ENCODE measurements at regions not wholly inside any gene's neighbourhood (a gene's known extent, or its start where the extent isn't known, plus 50 kb on each side); places are given as distances from the start of the nearest gene placed in this dataset.

DNA sequence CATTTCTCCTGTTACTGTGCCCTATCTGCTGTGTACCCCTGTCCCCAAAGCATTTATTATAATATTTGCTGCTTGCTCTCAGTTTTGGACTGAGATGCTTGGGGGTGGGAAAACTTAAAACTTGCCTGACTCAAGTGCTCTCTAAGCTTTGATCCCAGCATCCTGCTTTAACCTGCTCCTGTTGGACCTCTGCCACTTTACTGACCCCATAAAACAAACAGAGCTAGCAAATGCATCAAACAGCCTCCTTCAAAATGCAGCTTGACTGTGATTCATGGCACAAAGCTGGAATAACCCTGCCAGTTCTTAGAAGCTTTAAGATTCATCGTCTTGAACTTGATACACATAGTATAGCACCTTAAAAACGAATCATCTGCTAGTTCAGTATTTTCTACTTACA is 212.5 kb downstream of the DEPDC1B start (continued):
- TF ChIP-seq, protein P1, sequence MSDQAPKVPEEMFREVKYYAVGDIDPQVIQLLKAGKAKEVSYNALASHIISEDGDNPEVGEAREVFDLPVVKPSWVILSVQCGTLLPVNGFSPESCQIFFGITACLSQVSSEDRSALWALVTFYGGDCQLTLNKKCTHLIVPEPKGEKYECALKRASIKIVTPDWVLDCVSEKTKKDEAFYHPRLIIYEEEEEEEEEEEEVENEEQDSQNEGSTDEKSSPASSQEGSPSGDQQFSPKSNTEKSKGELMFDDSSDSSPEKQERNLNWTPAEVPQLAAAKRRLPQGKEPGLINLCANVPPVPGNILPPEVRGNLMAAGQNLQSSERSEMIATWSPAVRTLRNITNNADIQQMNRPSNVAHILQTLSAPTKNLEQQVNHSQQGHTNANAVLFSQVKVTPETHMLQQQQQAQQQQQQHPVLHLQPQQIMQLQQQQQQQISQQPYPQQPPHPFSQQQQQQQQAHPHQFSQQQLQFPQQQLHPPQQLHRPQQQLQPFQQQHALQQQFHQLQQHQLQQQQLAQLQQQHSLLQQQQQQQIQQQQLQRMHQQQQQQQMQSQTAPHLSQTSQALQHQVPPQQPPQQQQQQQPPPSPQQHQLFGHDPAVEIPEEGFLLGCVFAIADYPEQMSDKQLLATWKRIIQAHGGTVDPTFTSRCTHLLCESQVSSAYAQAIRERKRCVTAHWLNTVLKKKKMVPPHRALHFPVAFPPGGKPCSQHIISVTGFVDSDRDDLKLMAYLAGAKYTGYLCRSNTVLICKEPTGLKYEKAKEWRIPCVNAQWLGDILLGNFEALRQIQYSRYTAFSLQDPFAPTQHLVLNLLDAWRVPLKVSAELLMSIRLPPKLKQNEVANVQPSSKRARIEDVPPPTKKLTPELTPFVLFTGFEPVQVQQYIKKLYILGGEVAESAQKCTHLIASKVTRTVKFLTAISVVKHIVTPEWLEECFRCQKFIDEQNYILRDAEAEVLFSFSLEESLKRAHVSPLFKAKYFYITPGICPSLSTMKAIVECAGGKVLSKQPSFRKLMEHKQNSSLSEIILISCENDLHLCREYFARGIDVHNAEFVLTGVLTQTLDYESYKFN (CRISPR knock-in tag; conservative IDR thresholded peaks at IDR 0.05): peak; percentile 79
- TF ChIP-seq ESRRA (CRISPR knock-in tag; IDR thresholded peaks at IDR 0.05; ENCODE audit: low read depth) (0 out of 2 replicates have a peak, but pooled peaks have one; percentile 37), ZBTB7B (CRISPR knock-in tag; IDR thresholded peaks at IDR 0.05) (0 out of 2 replicates have a peak, but pooled peaks have one; percentile 26), RARA (CRISPR knock-in tag; IDR thresholded peaks at IDR 0.05) (peak; percentile 96), SPEN (CRISPR knock-in tag; IDR thresholded peaks at IDR 0.05; ENCODE audit: low read depth) (peak; percentile 72; the same call in 1 of the 2 replicates), MEF2D (CRISPR knock-in tag; IDR thresholded peaks at IDR 0.05) (peak; percentile 43; the same call in 1 of the 2 replicates), ZNF331 (CRISPR knock-in tag; IDR thresholded peaks at IDR 0.05) (0 out of 2 replicates have a peak, but pooled peaks have one; percentile 32), NFIC (IDR thresholded peaks at IDR 0.05; ENCODE audit: low read length) (peak; percentile 90), AGO2 (optimal IDR thresholded peaks at IDR 0.05; ENCODE audit: low read depth, low read length) (no peak), FOXA1 (IDR thresholded peaks at IDR 0.05) (no peak), FOXA1 (CRISPR knock-in tag; IDR thresholded peaks at IDR 0.05) (peak; percentile 72), NR2F6 (IDR thresholded peaks at IDR 0.05) (peak; percentile 80), NR2F6 (CRISPR knock-in tag; IDR thresholded peaks at IDR 0.05) (peak; percentile 71), NCOA2 (CRISPR knock-in tag; IDR thresholded peaks at IDR 0.05) (peak; percentile 65), ZKSCAN5 (CRISPR knock-in tag; IDR thresholded peaks at IDR 0.05) (no peak), ZNF207 (IDR thresholded peaks at IDR 0.05; ENCODE audit: borderline replicate concordance) (no peak), FOXO1 (CRISPR knock-in tag; IDR thresholded peaks at IDR 0.05) (peak; percentile 39; the same call in 1 of the 2 replicates), DMAP1 (CRISPR knock-in tag; IDR thresholded peaks at IDR 0.05) (peak; percentile 41; the same call in 1 of the 2 replicates), FOXK1 (CRISPR knock-in tag; IDR thresholded peaks at IDR 0.05; ENCODE audit: borderline replicate concordance, low read depth) (0 out of 2 replicates have a peak, but pooled peaks have one; percentile 20), MLLT10 (CRISPR knock-in tag; IDR thresholded peaks at IDR 0.05) (no peak), MTA3 (CRISPR knock-in tag; IDR thresholded peaks at IDR 0.05) (no peak)
- TF ChIP-seq, protein P2, sequence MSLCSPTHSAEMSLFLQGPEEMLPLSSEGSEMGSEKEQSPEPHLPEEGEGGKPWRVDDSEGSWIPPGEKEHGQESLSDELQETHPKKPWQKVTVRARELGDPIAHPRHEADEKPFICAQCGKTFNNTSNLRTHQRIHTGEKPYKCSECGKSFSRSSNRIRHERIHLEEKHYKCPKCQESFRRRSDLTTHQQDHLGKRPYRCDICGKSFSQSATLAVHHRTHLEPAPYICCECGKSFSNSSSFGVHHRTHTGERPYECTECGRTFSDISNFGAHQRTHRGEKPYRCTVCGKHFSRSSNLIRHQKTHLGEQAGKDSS (CRISPR knock-in tag; IDR thresholded peaks at IDR 0.05; ENCODE audit: borderline replicate concordance, low read depth): no peak; the same call in 1 of the 2 replicates
- TF ChIP-seq, protein P3, sequence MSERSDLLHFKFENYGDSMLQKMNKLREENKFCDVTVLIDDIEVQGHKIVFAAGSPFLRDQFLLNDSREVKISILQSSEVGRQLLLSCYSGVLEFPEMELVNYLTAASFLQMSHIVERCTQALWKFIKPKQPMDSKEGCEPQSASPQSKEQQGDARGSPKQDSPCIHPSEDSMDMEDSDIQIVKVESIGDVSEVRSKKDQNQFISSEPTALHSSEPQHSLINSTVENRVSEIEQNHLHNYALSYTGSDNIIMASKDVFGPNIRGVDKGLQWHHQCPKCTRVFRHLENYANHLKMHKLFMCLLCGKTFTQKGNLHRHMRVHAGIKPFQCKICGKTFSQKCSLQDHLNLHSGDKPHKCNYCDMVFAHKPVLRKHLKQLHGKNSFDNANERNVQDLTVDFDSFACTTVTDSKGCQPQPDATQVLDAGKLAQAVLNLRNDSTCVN (CRISPR knock-in tag; IDR thresholded peaks at IDR 0.05; ENCODE audit: borderline replicate concordance): no peak
- TF ChIP-seq, protein P4, sequence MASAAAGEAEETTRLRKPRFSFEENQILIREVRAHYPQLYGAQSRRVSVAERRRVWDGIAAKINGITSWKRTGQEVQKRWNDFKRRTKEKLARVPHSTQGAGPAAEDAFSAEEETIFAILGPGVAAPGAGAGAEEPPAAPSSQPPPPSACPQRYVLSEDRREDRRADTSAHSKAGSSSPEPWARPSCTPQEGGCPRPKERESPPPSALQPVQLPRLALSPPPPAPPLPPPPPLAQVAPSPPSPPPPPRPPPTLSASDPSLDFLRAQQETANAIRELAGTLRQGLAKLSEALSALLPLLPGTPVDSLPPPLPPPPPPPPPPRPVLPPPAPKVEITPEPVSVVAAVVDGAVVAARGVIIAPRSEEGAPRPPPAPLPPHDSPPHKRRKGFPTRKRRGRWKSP (CRISPR knock-in tag; IDR thresholded peaks at IDR 0.05): no peak
- TF ChIP-seq, protein P5, sequence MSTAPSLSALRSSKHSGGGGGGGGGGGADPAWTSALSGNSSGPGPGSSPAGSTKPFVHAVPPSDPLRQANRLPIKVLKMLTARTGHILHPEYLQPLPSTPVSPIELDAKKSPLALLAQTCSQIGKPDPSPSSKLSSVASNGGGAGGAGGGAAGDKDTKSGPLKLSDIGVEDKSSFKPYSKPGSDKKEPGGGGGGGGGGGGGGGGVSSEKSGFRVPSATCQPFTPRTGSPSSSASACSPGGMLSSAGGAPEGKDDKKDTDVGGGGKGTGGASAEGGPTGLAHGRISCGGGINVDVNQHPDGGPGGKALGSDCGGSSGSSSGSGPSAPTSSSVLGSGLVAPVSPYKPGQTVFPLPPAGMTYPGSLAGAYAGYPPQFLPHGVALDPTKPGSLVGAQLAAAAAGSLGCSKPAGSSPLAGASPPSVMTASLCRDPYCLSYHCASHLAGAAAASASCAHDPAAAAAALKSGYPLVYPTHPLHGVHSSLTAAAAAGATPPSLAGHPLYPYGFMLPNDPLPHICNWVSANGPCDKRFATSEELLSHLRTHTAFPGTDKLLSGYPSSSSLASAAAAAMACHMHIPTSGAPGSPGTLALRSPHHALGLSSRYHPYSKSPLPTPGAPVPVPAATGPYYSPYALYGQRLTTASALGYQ (CRISPR knock-in tag; IDR thresholded peaks at IDR 0.05): peak; percentile 27; the same call in 1 of the 2 replicates
